NCI-H69 (cell line): ENCODE measurements at regions not wholly inside any gene's neighbourhood (a gene's known extent, or its start where the extent isn't known, plus 50 kb on each side); places are given as distances from the start of the nearest gene placed in this dataset.
A peak's percentile ranks its signal among the peaks of the same experiment; 100 is the strongest.

ENCODE experiments used
- DNase-seq: peaks from one replicate; lab custom pipeline; 2025; lab: John Stamatoyannopoulos, UW

- no peak for DNase-seq
Observed at GRCh38 chr3:124576565-124577493, 153.4 kb upstream of the UMPS start.

- no peak for DNase-seq
Observed at GRCh38 chr3:124577494-124578167, 152.6 kb upstream of the UMPS start.

DNA sequence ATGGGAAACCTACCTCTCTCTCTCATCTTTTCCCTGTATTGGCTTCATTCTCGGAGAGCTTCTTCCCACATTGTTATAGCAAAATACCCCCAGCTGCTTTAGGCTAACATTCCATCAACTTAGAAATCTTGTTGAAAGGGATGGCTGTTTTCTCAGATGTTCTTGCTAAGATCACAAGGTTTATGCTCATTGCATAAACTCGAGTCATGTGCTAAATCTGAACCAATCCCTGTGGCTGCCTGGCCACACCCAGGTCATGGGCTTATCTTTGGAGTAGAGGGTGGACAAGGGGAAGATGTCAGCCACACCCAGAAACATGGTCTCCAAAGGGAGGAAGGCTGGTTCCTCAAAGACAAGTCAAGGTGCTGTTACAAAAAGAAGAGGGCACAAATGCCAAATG, 150.6 kb upstream of the UMPS start:
- DNase-seq = no peak

GRCh38 chr3:124582196-124582595, 148.1 kb upstream of the UMPS start:
- no peak for DNase-seq

DNA sequence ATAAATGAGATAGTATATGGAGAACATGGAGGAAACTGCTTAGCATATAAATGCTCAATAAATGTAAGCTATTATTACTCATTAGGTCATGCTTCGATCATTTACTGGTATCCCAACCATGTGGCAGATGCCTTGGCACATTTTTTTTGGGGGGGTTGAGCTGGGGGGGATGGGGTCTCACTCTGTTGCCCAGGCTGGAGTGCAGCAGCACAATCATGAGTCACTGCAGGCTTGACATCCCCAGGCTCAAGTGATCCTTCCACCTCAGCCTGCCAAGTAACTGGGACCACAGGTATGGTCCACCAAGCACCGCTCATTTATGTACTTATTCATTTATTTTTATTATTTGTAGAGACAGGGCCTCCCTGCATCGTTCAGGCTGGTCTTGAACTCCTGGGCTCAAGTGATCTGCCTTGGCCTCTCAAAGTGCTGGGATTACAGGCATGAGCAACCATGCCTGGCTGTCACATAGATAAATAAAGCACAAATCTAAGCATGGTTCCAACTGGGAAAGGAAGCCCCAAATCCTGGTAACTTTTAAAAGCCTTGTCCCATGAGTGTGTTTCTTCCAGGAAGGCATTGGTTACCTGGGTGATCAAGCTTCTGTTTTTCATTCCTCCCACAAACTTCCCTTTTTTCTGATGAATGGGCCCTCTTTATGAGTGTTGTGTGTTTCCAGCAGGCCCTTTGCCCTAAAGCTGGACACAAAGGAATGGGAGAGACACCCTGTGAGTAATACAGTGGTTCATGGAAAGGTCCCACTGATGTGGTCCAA, 147.4 kb upstream of the UMPS start:
- DNase-seq = no peak

- DNase-seq = no peak
Observed at GRCh38 chr3:124584245-124584551, 146.1 kb upstream of the UMPS start.

DNA sequence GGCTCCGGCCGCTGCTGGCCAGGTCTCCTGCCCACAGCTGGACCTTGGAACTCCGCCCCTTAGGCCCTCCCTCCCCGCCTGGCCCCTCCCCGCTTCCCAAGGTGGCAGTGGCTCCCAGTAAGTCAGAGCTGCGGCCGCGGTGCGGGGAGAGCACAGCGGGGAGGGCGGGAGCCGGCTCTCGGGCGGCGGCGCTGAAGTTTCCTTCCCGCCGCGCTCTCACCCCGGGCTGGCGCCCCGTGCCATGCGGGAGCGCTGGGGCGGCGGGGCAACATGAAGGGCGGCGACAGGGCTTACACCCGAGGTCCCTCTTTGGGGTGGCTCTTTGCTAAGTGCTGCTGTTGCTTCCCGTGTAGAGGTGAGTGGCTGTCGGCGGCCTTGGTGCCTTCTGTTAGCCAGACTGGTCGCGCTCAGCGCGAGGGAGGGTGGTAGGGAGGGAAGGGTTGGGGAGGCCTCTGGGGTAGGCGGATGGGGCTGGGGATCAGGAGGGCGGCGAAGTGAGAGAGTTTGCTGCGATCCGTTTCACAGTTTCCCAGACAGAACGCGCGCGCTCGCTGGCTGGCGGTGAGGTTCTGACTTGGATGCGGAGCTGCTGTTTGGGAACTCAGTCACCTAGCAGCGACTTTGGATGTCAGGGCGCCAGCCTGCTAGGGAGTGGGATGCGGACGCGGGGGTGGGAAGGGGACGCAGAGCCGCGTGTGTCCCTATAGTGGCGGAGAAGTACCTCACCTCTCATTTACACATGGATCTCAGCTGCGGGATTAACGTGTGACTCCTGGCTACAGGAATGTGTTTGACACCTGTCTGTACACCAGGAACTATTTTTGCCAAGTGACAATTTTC, 145.5 kb upstream of the UMPS start:
- peak; percentile 56 for DNase-seq

GRCh38 chr3:124586126-124587052, 143.9 kb upstream of the UMPS start:
- DNase-seq = no peak

- no peak for DNase-seq
Observed at GRCh38 chr3:124587053-124587408, 143.2 kb upstream of the UMPS start.

DNA sequence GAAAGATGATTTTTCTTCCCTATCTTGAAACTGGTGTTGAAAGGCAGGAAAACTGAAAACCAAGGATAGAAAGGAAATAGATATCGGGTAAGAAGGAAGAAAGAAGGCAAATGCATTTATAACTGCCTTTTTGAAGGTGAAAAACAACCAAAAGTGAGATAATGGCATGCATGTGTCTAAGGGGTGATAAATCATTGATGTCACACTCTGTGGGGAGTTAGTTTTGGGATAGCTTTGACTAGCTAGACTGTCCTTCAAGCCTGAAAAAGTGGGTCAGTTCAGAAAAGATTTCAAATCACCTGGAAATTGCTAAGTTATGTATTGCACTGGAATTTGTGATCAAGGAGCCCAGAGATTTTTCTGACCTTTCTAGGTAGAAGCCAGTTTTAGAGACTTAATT, 142.2 kb upstream of the UMPS start:
- DNase-seq = no peak

- no peak for DNase-seq
Observed at GRCh38 chr3:124588794-124589193, 141.5 kb upstream of the UMPS start.

DNA sequence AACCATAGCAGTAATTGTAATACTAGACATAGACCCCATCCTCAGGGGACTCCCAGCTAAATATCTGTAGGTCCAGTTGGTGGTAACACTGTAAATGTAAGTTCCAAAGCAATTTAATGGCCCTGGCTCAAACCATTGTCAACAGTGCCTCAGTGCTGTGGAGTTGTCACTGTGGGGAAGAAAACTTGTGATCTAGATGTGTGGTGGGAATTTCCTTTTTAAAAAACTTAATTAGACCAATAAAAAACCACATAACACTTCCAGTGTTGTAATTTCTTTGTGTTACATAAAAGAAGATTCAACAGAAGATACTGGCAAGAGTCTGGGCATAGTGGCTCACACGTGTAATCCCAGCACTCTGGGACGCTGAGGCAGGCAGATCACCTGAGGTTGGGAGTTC, 138.6 kb upstream of the UMPS start:
- no peak for DNase-seq

GRCh38 chr3:124592658-124593441, 137.4 kb upstream of the UMPS start:
- DNase-seq = no peak

- peak; percentile 6 for DNase-seq
Observed at GRCh38 chr3:124593442-124593829, 136.8 kb upstream of the UMPS start.

- no peak for DNase-seq
Observed at GRCh38 chr3:124594581-124594980, 135.7 kb upstream of the UMPS start.

- peak; percentile 55 for DNase-seq
Observed at GRCh38 chr3:124597273-124597672, 133.0 kb upstream of the UMPS start.

GRCh38 chr3:124597979-124598378, 132.3 kb upstream of the UMPS start:
- DNase-seq = no peak

DNA sequence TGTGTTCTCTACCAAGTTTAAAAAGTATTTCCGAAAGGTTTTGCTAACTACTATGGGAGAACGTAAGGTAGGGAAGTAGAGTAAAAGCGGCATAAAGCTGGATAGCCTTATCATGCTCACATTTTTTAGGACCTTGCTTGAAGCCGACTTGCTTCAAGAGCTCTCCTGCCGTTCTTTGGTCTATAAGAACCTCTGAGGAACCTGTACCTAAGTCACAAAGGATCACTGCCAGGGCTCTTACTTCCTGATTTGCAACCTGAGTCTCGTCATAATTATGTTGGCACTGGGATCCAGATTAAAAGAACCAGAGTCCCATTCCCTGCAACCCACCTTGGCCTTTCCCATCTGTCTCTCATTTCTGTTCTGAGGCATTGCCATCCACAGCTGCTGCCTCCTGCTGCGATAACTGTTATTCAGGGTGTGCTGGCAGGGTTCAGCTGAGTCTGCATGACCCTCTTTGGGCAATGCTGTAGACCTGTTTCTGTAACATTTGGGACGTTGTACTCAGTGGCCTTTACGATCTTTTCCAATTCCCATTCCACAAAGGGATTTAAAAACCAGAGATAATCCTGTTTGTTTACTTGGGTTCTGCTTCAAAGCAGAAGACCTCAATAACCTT, 131.0 kb upstream of the UMPS start:
- DNase-seq = peak; percentile 56
